H1 (cell line): ENCODE measurements at regions not wholly inside any gene's neighbourhood (a gene's known extent, or its start where the extent isn't known, plus 50 kb on each side); places are given as distances from the start of the nearest gene placed in this dataset.

ENCODE experiments used
- CTCF ChIA-PET: fragments of 300-600 bp; sonication (Branson Sonifier 250); formaldehyde crosslinking; loops from one replicate; lab custom pipeline; 2021; ENCODE audit not compliant: partially characterized antibody; lab: Charles Lee
- POLR2A ChIA-PET: fragments of 300-600 bp; sonication (Branson Sonifier 250); formaldehyde crosslinking; loops from one replicate; lab custom pipeline; 2021; ENCODE audit warnings: inconsistent platforms; ENCODE audit not compliant: partially characterized antibody; lab: Charles Lee
- DNase-seq, 2 experiments: peaks; one replicate each; pipeline versions ENCODE4 v3.0.0 to v3.0.0-alpha.2; 2010 to 2022; ENCODE audit warnings: low spot score in 2 of 2, low read depth in 1 of 2, mixed read lengths in 1 of 2
- FAIRE-seq: peaks from 2 replicates; lab custom pipeline; 2011; peaks lifted over from hg19 to GRCh38; lab: Jason Lieb, UNC
- H2AFZ ChIP-seq: 2 replicates; pipeline ENCODE4 v1.8.1; 2012; ENCODE audit warnings: low read length, inconsistent platforms
- H2AK5ac ChIP-seq: 2 replicates; pipeline ENCODE4 v1.6.1; 2013; ENCODE audit warnings: low read depth, low read length
- H2BK120ac ChIP-seq: replicated peaks from 2 replicates; pipeline ENCODE3; 2013; ENCODE audit warnings: low read depth, low read length, inconsistent platforms
- H2BK12ac ChIP-seq: 2 replicates; pipeline ENCODE4 v1.6.1; 2013; ENCODE audit warnings: low read depth, low read length
- H2BK15ac ChIP-seq: 2 replicates; pipeline ENCODE4 v1.6.1; 2013; ENCODE audit warnings: low read length
- H2BK20ac ChIP-seq: 2 replicates; pipeline ENCODE4 v1.6.1; 2013; ENCODE audit warnings: low read length
- H2BK5ac ChIP-seq: 2 replicates; pipeline ENCODE4 v1.6.1; 2013; ENCODE audit warnings: low read depth, low read length
- H3K14ac ChIP-seq: 2 replicates; pipeline ENCODE4 v1.6.1; 2013; ENCODE audit warnings: inconsistent platforms; ENCODE audit not compliant: insufficient read length
- H3K18ac ChIP-seq: 2 replicates; pipeline ENCODE4 v1.6.1; 2013; ENCODE audit warnings: low read length; ENCODE audit errors: extremely low read depth
- H3K23ac ChIP-seq: 2 replicates; pipeline ENCODE4 v1.6.1; 2013; ENCODE audit warnings: inconsistent platforms; ENCODE audit not compliant: insufficient read length
- H3K23me2 ChIP-seq: 2 replicates; pipeline ENCODE4 v1.6.1; 2013; ENCODE audit warnings: low read depth, low read length
- H3K27ac ChIP-seq: 2 replicates; pipeline ENCODE4 v1.6.1; 2011; ENCODE audit warnings: low read depth, low read length, inconsistent platforms
- H3K27me3 ChIP-seq, 4 experiments: replicated peaks in 1 of 4; 1 replicate in 1 of 4; 2 replicates in 3 of 4; pipeline versions ENCODE4 v1.6.1 to v1.8.1; 2011 to 2013; ENCODE audit warnings: low read length in 3 of 4, mild to moderate bottlenecking in 3 of 4, inconsistent platforms in 2 of 4, mixed read lengths in 2 of 4, moderate library complexity in 1 of 4; ENCODE audit not compliant: control insufficient read depth in 3 of 4, insufficient read depth in 3 of 4; ENCODE audit errors: extremely low read depth in 1 of 4
- H3K36me3 ChIP-seq, 4 experiments: 2 replicates each; pipeline versions ENCODE4 v1.6.1 to v1.8.1; 2011 to 2013; ENCODE audit warnings: mild to moderate bottlenecking in 4 of 4, low read length in 3 of 4, moderate library complexity in 2 of 4, control low read depth in 1 of 4, inconsistent platforms in 1 of 4; ENCODE audit not compliant: insufficient read depth in 4 of 4, control insufficient read depth in 2 of 4
- H3K4ac ChIP-seq: replicated peaks from 2 replicates; pipeline ENCODE3; 2013; ENCODE audit warnings: low read length, low read depth, mixed read lengths, inconsistent platforms; ENCODE audit not compliant: insufficient read length
- H3K4me1 ChIP-seq, 4 experiments: replicated peaks in 1 of 4; 1 replicate in 1 of 4; 2 replicates in 3 of 4; pipeline versions ENCODE4 v1.6.1 to v1.8.1; 2011 to 2013; ENCODE audit warnings: low read length in 3 of 4, inconsistent platforms in 2 of 4, mixed read lengths in 1 of 4; ENCODE audit not compliant: insufficient read depth in 4 of 4, control insufficient read depth in 3 of 4
- H3K4me2 ChIP-seq, 2 experiments: 2 replicates each; pipeline versions ENCODE4 v1.6.1 to v1.8.1; 2011 to 2013; ENCODE audit warnings: low read depth in 2 of 2, low read length in 2 of 2, control low read depth in 1 of 2, inconsistent platforms in 1 of 2, mild to moderate bottlenecking in 1 of 2; ENCODE audit not compliant: insufficient read depth in 1 of 2
- H3K4me3 ChIP-seq, 4 experiments: fragments of 200-600, 300-600 bp in 1 of 4; sonication (generic), shearing (Covaris generic), sonication (Bioruptor Twin) in 1 of 4; 2 replicates each; pipeline versions ENCODE4 v1.5.1 to v1.8.1; 2011 to 2016; ENCODE audit warnings: low read length in 4 of 4, low read depth in 3 of 4, control low read depth in 2 of 4, inconsistent platforms in 2 of 4, mild to moderate bottlenecking in 2 of 4, mixed read lengths in 1 of 4, moderate library complexity in 1 of 4; ENCODE audit not compliant: insufficient read depth in 2 of 4; ENCODE audit errors: extremely low read depth in 1 of 4
- H3K56ac ChIP-seq: replicated peaks from 2 replicates; pipeline ENCODE3; 2013; ENCODE audit warnings: low read depth, mild to moderate bottlenecking, mixed read lengths, low read length, inconsistent platforms; ENCODE audit not compliant: insufficient read length
- H3K79me1 ChIP-seq: 2 replicates; pipeline ENCODE4 v1.6.1; 2013; ENCODE audit warnings: low read depth, low read length, control low read depth
- H3K79me2 ChIP-seq, 2 experiments: 2 replicates each; pipeline versions ENCODE4 v1.6.1 to v1.8.1; 2012 to 2013; ENCODE audit warnings: low read length in 2 of 2, mild to moderate bottlenecking in 2 of 2, inconsistent platforms in 1 of 2; ENCODE audit not compliant: insufficient read depth in 2 of 2, control insufficient read depth in 1 of 2
- H3K9ac ChIP-seq, 4 experiments: replicated peaks in 1 of 4; 1 replicate in 1 of 4; 2 replicates in 3 of 4; pipeline versions ENCODE4 v1.6.1 to v1.8.1; 2011 to 2013; ENCODE audit warnings: low read depth in 3 of 4, low read length in 3 of 4, control low read depth in 2 of 4, mild to moderate bottlenecking in 2 of 4, moderate library complexity in 2 of 4, inconsistent platforms in 1 of 4; ENCODE audit errors: extremely low read depth in 1 of 4
- H3K9me3 ChIP-seq, 2 experiments: 2 replicates each; pipeline versions ENCODE4 v1.6.1 to v1.8.1; 2012 to 2013; ENCODE audit warnings: mild to moderate bottlenecking in 2 of 2, moderate library complexity in 2 of 2, control low read depth in 1 of 2, inconsistent platforms in 1 of 2, low read depth in 1 of 2, low read length in 1 of 2, mixed read lengths in 1 of 2; ENCODE audit not compliant: insufficient read depth in 2 of 2
- H4K20me1 ChIP-seq, 2 experiments: replicated peaks in 1 of 2; 2 replicates each; pipeline versions ENCODE3 to v1.8.1; 2011 to 2013; ENCODE audit warnings: inconsistent platforms in 2 of 2, low read length in 2 of 2, mild to moderate bottlenecking in 1 of 2; ENCODE audit not compliant: insufficient read depth in 2 of 2, control insufficient read depth in 1 of 2
- H4K5ac ChIP-seq: 2 replicates; pipeline ENCODE4 v1.6.1; 2013; ENCODE audit warnings: low read length, low read depth, mixed read lengths, inconsistent platforms; ENCODE audit not compliant: insufficient read length
- H4K8ac ChIP-seq: 2 replicates; pipeline ENCODE4 v1.8.0; 2013; ENCODE audit warnings: mild to moderate bottlenecking, moderate library complexity, low read length, inconsistent platforms; ENCODE audit not compliant: insufficient read depth; ENCODE audit errors: extremely low read depth
- H4K91ac ChIP-seq: replicated peaks from 2 replicates; pipeline ENCODE3; 2013; ENCODE audit warnings: low read length, mixed read lengths, inconsistent platforms; ENCODE audit not compliant: insufficient read length
- CHD1 ChIP-seq: IDR thresholded peaks from 2 replicates; pipeline ENCODE4 v1.6.1; 2012; ENCODE audit warnings: low read depth, low read length, improper control_type of control experiment
- SP1 ChIP-seq: IDR thresholded peaks from 2 replicates; pipeline ENCODE4 v1.6.1; 2011; ENCODE audit warnings: low read depth, low read length
- SP4 ChIP-seq: IDR thresholded peaks from 2 replicates; pipeline ENCODE4 v1.6.1; 2012; ENCODE audit warnings: low read length, inconsistent platforms
- YY1 ChIP-seq: IDR thresholded peaks from 2 replicates; pipeline ENCODE4 v1.6.1; 2011; ENCODE audit warnings: low read depth, mild to moderate bottlenecking, low read length
- WGBS, 2 experiments: shearing (Covaris generic) in 1 of 2; methylation state at CpG; one replicate each; pipeline versions ENCODE4 v1.1.6 to v1.1.7; 2013 to 2015; ENCODE audit warnings: low lambda C conversion rate in 2 of 2, mixed read lengths in 2 of 2, inconsistent platforms in 1 of 2, low coverage in 1 of 2, missing lambda C conversion rate in 1 of 2; ENCODE audit not compliant: insufficient replicate concordance in 2 of 2, insufficient coverage in 1 of 2, insufficient read length in 1 of 2; ENCODE audit errors: extremely low coverage in 1 of 2, missing lambda C conversion rate in 1 of 2; 5-methylcytosine and 5-hydroxymethylcytosine counted together
- TF ChIP-seq, protein P1 (sequence below): IDR thresholded peaks from 2 replicates; pipeline ENCODE4 v1.6.1; 2012; ENCODE audit warnings: low read length, inconsistent platforms

DNA sequence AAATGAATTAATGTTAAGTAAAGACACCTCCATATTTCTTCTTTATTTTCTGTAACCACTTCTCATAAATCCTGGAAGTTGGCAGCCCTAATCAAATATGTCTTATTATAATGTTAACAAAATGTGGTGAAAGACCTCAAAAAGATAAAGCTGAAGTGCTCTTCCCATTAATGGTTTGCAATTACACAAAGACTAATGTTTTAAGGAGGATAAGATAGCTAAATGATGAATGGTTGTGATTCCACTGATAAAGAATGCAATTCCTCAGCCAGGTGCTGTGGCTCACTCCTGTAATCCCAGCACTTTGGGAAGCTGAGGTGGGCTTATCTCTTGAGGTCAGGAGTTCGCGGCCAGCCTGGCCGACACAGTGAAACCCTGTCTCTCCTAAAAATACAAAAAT, 125.8 kb upstream of the SNX2 start:
- H2BK12ac ChIP-seq = no peak overlapping the region
- no peaks in the 10 kb centered on the region for H3K4me1 ChIP-seq
- DNase-seq = no peak
- no peak overlapping the region for H3K56ac ChIP-seq
- H4K91ac ChIP-seq = no peak overlapping the region
- H3K36me3 ChIP-seq = no peaks in the 10 kb centered on the region
- no peaks in the 10 kb centered on the region for H4K20me1 ChIP-seq
- no peak for FAIRE-seq
- no peak overlapping the region for H2BK20ac ChIP-seq
- H3K27me3 ChIP-seq = no peaks in the 10 kb centered on the region
- no peak overlapping the region for H3K18ac ChIP-seq
- 98% methylated on average over 3 of the region's 3 CpGs; no CpG with 5 or more reads in 1 of the 2 experiments for WGBS, 2 experiments
- H2BK120ac ChIP-seq = no peak overlapping the region
- H3K9me3 ChIP-seq = no peaks in the 10 kb centered on the region
- H3K9ac ChIP-seq = no peak overlapping the region
- no peak overlapping the region for H2AK5ac ChIP-seq
- H2AFZ ChIP-seq = no peak overlapping the region
- no peaks in the 10 kb centered on the region for H3K79me2 ChIP-seq
- no peak overlapping the region for H3K14ac ChIP-seq
- no peak overlapping the region for H3K4me2 ChIP-seq
- H2BK15ac ChIP-seq = no peak overlapping the region
- H3K23me2 ChIP-seq = no peaks in the 10 kb centered on the region
- H4K5ac ChIP-seq = no peak overlapping the region
- no peak overlapping the region for H2BK5ac ChIP-seq
- H3K79me1 ChIP-seq = no peaks in the 10 kb centered on the region
- no peak overlapping the region for H3K4ac ChIP-seq
- no peak overlapping the region for H3K4me3 ChIP-seq
- ChIA-PET POLR2A (no interaction called here), CTCF (interaction anchor here (0.6 kb wide), 1 partner anchor 78 kb away, joined by 4 read pairs; no protein-coding TSS in a partner anchor)
- no peak overlapping the region for H3K27ac ChIP-seq
- H3K23ac ChIP-seq = no peak overlapping the region
- no peak overlapping the region for H4K8ac ChIP-seq
- TF ChIP-seq YY1 (no peak), SP1 (no peak), SP4 (no peak), CHD1 (no peak)
- TF ChIP-seq, protein P1, sequence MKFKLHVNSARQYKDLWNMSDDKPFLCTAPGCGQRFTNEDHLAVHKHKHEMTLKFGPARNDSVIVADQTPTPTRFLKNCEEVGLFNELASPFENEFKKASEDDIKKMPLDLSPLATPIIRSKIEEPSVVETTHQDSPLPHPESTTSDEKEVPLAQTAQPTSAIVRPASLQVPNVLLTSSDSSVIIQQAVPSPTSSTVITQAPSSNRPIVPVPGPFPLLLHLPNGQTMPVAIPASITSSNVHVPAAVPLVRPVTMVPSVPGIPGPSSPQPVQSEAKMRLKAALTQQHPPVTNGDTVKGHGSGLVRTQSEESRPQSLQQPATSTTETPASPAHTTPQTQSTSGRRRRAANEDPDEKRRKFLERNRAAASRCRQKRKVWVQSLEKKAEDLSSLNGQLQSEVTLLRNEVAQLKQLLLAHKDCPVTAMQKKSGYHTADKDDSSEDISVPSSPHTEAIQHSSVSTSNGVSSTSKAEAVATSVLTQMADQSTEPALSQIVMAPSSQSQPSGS = no peak
